GM19467 (cell line): ENCODE measurements at regions not wholly inside any gene's neighbourhood (a gene's known extent, or its start where the extent isn't known, plus 50 kb on each side); places are given as distances from the start of the nearest gene placed in this dataset.
A peak's percentile ranks its signal among the peaks of the same experiment; 100 is the strongest.

Experiments used
- ATAC-seq: cut with Tn5 transposase; IDR thresholded peaks from one replicate; pipeline ENCODE4 v1.9.1; 2021; ENCODE audit warnings: mild to moderate bottlenecking, moderate library complexity; ENCODE audit not compliant: unreplicated experiment

DNA sequence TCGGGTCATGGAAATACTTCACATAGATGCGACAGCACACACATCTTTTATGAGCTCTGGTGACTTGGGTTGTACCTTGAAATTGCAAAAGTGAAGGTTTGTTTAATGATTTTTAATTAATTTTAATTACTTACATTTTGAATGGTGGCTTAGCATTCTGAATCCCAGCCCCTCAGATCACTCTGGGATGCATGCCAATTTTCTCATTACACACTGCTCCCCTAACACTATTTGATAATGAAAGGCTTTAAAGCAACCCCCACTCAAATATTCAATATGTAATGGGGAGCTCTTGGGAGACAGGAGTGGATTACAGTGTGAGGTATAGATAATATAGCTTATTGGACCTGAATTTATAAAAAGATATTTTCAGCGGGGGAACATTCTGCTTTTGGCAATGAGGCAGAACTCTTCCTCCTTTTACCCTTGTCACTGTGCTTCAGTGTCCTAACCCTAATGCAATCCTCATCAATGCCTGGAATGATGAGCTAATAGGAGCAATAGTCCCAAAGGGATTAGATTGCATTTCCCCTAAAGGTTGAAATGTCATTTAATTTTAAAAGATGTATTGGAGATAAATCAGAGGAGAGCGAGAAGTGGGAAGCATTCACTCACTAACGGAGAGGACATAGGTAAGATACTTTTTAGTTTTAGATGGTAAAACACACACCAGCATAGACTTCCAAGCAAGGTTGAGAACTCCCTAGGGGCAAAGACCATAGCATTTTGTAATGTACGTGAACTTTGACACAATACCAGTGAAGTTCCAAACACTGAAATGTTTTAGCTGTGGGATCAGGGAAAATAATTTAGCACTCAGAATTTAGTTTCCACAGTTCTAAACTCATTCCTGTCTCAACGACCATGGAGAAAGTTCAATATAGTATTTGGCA lies 384.1 kb upstream of the PLXNA2 start:
- no peak for ATAC-seq

DNA sequence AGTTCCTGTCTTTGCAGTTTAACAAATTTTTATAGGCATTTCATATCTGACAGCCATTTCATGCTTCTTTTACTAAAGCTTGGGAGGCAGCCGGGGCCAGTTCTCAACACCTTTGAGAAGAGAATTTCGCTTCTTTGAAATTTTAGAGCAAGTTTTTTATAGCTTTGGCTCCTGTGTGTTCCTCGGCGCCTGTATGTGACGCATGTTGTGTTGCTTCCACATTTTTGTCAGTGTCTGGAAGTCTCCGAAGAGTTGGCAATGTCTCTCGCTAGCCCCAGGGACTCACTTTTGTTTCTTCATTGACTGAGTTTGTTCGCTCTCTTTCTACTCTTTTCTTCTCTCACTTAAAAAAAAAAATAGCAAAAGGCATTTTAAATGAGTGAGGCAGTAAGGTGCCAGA lies 386.9 kb upstream of the PLXNA2 start:
- no peak for ATAC-seq

DNA sequence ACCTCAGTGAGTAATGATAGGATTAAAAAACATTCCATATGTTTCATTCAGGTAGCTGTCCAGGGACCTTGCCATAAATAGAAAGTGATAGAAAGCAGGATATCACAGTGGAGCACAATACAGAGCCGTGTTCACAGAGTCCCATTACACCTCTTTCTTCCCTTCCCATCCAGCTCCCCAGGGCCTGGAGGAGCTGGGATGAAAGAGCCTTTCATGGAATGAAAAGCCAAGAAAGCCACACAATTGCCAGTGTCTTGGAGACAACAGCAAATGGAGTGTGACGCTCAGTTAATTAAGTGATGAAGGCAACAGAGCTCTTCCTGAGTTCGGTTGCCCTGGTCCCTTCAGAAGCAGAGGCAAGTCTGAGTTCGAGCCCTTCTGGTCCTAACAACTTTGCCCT lies 387.3 kb upstream of the PLXNA2 start:
- ATAC-seq = no peak

DNA sequence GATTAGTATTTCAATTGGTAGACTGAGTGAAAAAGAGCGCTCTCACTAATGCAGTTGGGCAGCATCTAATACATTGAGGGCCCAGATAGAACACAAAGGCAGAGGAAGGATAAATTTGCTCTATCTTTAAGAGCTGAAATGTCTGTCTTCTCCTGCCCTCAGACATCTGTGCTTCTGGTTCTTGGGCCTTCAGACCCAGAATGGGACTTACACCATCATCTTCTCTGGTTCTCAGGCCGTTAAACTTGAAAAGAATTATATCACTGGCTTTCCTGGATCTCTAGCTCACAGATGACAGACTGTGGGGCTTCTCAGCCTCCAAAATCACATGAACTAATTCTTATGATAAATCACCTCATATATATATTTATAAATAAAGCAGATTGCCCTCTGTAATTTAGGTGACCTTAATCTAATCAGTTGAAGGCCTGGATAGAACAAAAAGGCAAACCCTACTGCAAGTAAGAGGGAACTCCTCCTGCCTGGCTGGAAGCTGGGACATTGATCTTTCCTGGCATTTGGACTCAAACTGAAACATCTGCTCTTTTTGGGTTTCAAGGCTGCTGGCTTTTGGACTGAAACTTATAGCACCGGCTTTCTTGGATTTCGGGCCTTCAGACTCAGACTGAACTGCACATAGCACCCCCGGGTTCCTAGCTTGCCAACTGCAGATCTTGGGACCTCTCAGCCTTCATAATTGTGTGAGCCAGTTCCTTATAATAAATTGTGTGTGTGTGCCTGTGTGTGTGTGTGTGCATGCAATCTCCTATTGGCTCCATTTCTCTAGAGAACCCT lies 390.4 kb upstream of the PLXNA2 start:
- no peak for ATAC-seq

DNA sequence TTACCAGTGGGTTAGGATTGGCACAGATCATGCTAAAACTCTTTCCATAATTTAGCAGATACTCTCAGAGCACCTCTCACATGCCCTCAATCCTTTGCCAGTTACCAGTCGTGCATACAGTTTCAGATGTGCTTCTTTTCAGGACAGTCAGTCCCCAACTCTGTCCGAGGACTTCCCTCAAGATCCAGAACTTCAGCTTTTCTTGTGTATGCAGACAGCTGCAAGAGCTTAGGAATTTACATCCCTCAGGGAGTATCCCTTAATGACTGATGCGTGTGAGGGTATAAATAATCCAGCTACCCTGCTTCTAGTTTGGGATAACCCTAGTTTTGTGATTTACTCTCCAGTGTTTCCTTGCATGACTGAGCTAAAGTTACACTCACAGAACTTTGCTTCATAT lies 393.0 kb upstream of the PLXNA2 start:
- ATAC-seq = no peak

DNA sequence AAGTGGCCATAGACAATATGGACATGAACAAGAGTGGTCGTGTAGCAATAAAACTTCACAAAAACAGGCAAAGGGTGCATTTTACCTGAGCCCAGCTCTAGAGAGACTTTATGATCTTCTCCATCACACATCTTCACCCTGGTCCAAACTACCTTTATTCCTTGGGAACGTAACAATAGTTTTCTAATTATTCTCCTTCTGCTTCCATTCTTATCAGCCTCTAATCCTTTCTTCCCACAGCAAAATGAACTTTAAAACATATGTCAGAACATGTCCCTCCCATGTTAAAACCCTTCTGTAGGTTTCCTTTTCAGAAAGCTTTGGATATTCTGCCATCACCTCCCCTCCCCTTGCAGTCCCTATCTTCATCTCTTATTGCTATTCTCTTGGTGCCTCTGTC lies 395.2 kb upstream of the PLXNA2 start:
- ATAC-seq = no peak

DNA sequence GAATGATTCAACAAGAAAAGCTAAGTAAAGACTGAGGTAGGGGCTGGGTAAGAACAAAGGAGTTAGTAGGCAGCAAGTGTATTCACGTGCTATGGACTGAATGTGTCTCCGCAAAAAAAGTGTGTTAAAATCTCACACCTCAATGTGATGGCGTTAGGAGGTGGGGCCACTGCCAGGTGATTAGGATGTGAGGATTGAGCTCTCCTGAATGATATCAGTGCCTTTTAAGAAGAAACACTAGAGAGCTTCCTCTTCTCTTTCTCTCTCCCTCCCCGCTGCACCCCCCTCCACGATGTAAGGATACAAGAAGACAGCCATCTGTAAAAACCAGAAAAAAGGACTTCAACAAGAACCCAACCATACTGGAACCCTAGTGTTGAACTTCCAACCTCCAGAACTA lies 396.1 kb upstream of the PLXNA2 start:
- ATAC-seq = no peak

DNA sequence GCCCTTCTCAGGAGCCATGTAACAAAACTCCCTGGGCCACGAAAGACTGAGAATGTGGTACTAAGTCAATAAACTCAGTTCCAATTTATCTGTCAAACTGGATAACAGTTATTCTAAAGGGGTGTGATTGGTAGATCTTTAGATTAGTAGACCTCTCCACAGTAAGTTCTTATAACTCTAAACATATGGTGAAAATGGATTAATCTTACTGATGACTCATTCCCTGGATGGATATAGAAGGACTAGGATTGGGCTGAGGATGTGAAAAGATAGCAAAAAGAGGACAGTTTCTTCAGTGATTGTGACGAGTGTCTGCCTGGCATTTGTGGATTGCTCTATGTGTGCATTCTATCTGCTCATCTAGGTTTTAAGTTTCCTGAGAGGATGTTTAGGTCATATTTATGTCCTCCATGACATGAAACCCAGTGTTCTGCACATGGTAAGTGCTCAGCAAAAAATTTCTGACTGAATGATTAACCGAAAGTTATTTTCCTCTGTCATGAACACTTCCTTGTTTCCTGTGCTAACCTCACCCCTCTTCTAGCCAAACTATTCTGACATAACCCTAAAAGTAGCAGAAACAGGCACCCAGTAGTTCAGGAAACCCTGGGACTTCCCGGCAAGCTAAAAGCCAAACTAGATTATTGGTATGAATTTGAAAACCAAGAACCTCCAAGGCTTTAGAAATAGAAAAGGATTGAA lies 397.5 kb upstream of the PLXNA2 start:
- no peak for ATAC-seq

DNA sequence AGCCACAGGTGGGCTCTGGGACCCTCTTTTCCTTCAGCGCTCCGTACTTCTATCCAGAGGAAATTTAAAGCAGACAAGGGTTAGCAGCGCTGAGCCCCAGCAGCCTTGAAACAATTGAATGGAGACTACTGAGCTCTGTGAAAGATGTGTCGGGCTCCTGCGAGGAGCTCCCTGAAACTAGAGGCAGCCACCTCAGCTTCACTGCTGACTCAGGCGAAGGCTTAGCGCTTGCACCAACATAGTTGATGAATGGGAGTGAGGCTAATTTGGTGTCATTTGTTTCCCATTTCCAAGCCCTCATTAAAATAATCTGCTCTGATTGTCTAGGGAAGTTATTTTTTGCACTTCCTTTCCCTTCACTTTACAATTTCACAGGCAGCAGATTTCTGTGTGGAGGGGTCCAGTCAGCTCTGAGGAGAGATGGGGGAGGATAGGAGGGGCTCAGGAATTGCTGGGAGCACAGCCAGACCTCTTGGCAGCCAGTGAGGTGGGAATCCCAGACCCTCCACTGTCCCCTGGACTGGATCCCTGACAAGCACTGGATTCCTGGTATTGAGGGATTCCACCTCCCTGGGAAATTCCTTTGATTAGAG lies 398.9 kb upstream of the PLXNA2 start:
- ATAC-seq = no peak

DNA sequence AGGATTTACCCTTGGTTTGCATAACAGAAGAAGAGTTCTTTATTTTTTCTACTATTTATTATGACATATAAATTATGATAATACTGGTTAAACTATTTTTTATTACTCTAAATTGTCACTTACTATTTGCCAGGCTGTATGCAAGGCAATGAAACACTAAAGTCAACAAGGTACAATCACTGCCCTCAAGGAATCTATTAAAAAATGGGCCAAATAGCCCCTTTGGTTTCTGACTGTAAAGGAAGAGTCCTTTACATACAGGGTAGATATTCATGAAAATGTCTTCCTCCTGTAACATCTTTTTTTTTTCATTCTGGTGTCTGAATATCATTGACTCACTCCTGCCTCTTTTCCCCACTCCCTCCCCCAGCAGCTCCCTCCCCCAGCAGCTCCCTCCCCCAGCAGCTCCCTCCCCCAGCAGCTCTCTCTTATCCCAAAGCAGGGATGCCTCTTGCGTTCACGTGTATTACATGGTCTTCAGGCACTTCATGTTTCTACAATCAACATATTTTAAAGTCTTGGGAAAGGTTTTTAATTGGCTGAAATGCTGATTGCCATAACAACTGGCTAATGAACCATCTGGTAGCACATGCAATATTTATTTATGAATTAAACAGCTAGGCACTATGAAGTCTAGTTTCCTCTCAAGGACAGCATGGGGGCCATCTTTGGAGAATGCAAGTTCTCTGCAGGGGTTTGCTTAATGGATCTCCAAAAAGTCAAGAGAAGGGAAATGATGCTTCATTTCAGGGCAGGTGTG lies 400.4 kb upstream of the PLXNA2 start:
- ATAC-seq = no peak

DNA sequence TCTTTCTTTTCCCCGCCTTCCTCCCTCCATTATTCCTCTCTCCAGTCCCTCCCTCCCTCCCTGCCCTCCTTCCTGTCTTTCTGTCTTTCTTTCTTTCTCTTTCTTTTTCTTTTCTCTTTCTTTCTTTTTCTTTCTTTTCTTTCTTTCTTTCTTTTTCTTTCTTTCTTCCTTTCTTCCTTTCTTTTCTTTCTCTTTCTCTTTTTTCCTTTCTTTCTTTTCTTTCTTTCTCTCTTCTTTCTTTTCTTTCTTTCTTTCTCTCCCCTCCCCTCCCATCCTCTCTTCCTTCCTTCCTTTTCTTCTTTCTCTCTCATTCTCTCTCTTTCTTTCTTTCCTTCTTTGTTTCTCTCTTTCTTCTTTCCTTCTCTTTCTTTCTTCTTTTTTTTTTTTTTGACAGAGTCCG lies 402.2 kb upstream of the PLXNA2 start:
- ATAC-seq = no peak

DNA sequence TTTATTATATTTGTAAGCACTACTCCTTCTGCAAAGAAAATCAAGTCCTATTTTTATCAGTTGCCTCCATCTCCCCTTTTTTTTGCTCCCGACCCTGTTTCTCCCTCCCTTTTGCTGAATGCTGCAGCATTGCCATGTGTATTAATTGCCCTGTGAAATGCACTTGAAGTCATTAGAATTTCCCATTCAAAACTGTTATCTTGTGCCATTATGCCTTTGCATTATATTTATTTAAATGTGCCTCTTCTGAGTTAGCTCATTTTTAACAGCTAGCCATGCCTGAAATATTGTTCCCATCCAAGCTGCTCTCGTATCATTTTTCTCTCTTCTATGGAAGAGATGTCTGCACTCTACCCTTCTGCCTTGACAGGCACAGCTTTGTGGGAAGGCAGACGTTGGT lies 404.0 kb upstream of the PLXNA2 start:
- ATAC-seq = no peak

DNA sequence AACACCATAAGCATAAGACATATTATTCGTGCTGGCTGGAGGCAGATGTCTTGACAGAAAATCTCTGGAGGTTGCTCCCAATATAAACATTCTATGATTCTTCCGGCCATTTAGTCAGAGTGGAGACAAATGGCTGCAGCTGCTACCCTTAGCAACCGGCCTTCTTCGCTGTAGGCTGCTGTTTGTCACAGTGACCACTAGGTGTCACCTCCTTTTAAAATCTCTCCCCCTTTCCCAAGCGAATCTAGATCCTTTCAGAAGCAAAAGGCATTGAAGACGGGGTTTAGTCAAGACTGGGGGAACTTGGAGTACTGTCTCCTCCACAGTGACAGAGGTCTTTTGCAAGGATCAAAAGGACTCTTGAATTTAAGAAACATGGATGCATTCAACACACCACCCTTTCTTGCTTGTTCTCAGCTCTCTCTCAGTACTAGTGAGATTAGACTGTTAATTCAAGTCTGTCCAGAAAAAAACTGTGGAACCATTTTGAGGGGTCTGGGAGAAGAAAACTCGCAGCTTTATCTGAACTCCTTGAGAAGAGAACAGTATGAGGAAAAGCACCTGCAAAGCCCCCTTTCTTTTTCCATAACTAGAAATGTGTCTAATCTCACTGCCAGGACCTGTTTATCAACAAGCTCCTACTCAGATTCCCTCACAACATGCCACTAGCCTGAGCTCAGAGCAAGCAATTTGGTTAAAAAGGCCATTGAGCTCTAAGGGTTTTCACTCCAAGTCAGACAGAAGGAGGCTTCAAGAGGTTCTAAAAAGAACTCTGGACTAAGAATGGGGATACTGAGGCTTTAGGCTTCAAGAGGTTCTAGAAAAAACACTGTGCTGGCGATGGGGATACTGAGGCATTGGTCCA lies 408.3 kb upstream of the PLXNA2 start:
- peak; percentile 84 for ATAC-seq

DNA sequence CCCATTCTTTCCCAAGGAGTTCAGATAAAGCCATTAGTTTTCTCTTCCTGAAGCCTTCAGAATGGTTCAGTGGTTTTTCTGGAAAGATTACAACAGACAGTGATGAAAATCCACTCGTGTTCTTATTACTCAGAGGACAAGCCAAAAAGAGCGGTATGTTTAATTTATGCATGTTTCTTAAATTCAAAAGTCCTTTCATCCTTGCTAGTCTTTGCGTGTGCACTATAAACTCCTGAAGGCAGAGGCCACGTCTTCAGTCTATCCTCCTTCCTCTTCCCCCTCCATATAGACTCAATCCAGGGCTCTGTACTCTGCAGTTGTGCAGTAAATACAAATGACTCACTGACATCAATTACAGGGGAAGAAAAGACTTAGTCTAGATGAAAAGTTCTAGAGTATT lies 409.2 kb upstream of the PLXNA2 start:
- ATAC-seq = no peak

DNA sequence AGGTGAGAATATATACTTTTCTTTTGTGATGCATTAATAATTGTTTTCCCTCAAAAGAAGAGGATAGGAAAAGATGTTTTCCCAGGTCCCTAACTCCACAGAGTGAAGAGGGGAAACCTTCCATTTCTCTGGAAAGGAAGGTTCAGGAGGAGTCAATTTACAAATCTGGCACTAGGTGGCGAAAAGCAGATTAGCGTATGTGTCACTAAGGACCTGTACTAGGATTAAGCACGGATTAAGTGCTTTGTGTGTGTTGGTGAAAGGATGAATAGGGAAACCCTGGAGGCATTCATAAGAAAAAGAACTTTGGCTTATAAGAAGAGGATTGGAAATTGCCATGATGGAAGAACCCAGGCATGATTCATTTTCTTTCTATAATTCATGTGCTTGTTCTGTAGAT lies 410.1 kb upstream of the PLXNA2 start:
- ATAC-seq = no peak

DNA sequence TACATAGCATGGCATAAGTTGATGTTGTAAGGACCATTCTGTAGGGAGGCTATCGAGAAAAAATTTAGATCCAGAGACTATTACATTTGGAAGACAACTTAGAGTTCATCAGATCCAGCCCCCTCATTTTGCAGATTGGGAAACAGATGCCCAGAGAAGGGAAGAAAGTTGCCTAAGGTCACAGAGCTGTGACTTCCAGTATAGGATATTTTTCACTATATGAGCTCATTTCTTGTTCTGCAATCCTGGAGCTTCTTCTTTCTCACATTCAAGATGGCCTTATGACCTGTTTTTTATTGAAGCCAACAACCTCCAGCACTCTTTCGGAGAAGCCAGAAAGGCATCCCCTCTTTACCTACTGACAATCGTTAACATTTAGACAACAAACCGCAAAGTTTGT lies 421.8 kb upstream of the PLXNA2 start:
- ATAC-seq = no peak

DNA sequence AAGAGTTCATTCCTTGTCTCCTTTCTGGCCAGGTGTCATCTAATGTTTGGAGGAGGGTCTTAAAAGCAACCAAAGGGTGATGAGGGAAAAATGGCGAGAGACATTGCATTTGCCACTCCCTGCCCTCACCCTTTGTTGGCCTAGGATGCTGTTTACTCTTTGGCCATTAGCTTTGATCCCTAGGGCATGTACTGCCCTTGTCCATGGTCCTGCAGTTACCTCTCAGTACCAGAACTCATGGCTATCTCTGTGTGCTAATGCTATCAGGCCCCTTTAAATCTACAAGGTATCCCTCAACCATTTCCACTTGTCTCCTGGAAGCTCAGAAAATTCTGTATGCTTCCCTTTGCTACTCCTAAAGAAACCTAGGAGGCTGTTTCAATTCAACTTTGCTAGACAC lies 424.8 kb upstream of the PLXNA2 start:
- no peak for ATAC-seq

DNA sequence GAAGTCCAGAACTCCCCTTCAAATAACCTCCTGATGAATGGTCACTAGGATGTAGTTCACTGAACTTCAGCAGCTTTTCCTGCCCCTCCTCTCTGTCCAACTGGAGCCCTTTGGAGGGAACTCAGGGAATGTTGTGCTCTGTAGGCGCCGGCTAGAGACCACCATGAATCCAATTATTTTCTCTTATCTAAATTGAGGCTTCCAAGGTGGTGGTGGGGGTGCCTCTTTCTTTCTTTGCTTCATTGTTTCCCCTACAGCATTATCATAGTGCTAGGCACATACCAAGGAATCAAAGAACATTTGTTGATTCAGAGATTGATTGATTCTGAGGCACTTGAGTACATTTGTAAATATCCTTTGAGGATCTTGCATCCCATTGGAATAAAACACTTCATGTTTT lies 426.6 kb upstream of the PLXNA2 start:
- no peak for ATAC-seq

DNA sequence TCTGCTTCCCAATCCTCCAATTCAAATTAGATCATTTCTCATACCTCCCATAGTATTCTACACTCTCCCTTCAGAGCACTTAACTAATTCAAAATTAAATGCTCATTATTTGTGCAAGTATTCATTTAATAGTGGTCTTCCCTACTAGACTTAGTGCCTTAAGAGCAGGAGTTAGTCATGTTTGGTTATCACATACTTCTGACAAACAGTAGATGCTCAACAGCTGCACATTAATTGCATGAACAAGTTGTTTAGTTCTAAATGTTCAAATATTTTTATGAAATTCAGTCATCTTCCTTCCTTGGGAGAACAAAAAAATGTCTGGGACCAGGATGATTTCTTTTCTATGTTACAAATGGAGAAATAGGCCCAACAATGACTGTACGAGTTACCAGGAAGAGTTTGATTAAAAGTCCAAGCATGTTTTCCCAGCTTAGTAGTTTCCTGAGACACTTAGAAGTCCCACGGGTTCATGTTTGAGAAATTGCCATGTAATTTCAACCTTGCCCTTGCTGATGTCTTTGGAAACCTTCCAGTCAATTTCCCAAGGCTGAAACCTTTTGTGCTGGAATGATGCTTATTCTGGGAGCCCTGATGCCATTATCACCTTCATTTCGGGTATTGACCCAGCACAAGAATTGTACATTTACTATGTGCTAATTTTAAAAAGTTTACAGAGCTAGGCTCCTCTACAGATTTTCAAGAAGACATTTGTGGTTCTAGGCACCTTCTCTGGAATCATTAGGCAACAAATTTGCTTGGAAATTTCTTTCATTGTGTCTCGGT lies 437.9 kb upstream of the PLXNA2 start:
- no peak for ATAC-seq
